Activated CD4-positive, alpha-beta T cell treated with anti-CD3 and anti-CD28 coated beads, Interleukin-2, amount 10 ng/mL, durations not matched to agents 24 days and 14 days (primary cell): ENCODE measurements at regions not wholly inside any gene's neighbourhood (a gene's known extent, or its start where the extent isn't known, plus 50 kb on each side); places are given as distances from the start of the nearest gene placed in this dataset.
A peak's percentile ranks its signal among the peaks of the same experiment; 100 is the strongest.
"Not testable (repeated sequence)": the region's sequence is repeated elsewhere in the genome, so short reads cannot be mapped to it uniquely, and the experiment has no call there.

Source experiments
- DNase-seq: peaks from one replicate; pipeline ENCODE4 v3.0.0; 2022
- H3K27ac Mint-ChIP-seq: one replicate; pipeline ENCODE4 v1.8.0; 2022; ENCODE audit warnings: mild to moderate bottlenecking, mixed read lengths
- H3K27me3 Mint-ChIP-seq: one replicate; pipeline ENCODE4 v1.8.0; 2022; ENCODE audit warnings: mixed read lengths
- H3K36me3 Mint-ChIP-seq: one replicate; pipeline ENCODE4 v1.8.0; 2022; ENCODE audit warnings: low read depth, mild to moderate bottlenecking, mixed read lengths
- H3K4me1 Mint-ChIP-seq: one replicate; pipeline ENCODE4 v1.8.0; 2021; ENCODE audit warnings: mixed read lengths
- H3K4me3 Mint-ChIP-seq: one replicate; pipeline ENCODE4 v1.8.0; 2022; ENCODE audit warnings: mild to moderate bottlenecking, moderate library complexity, mixed read lengths
- H3K9me3 Mint-ChIP-seq: one replicate; pipeline ENCODE4 v1.8.0; 2021; ENCODE audit warnings: mixed read lengths
- intact Hi-C: fragments of 100-400 bp; cut with micrococcal nuclease; formaldehyde crosslinking; loops from one replicate; pipeline ENCODE4 v1.15.1; 2023

GRCh38 chr3:102360183-102360860, 74.5 kb upstream of the ZPLD1 start:
- Mint-ChIP-seq H3K36me3 (no peaks in the 10 kb centered on the region), H3K27me3 (peaks cover 2% of the 10 kb centered on the region), H3K4me1 (no peaks in the 10 kb centered on the region), H3K9me3 (no peaks in the 10 kb centered on the region), H3K27ac (no peak overlapping the region), H3K4me3 (no peak overlapping the region)
- no peak for DNase-seq
- intact Hi-C loops = no loop called here

DNA sequence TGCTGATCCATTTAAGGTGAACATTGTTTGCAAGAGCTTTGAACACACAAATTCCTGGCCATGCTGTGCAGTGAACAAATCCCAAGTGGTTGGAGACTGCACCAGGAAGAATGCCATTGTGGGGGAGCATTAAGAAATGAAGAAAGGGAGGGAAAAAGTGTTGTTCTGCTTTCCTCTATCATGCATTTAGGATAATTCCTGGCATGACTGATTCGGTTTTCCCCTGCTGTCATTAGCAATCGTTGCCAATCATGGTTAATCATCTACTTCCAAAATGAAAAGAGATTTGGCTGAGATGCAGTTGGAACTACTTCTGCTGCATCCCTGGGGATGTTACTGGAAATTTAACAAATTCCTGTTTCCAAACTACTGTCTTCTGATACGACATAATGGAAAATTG, 73.7 kb upstream of the ZPLD1 start:
- DNase-seq = no peak
- H3K4me1 Mint-ChIP-seq = no peaks in the 10 kb centered on the region
- no peak overlapping the region for H3K4me3 Mint-ChIP-seq
- no peak overlapping the region for H3K27ac Mint-ChIP-seq
- H3K9me3 Mint-ChIP-seq = no peaks in the 10 kb centered on the region
- intact Hi-C loops = no loop called here
- H3K36me3 Mint-ChIP-seq = no peaks in the 10 kb centered on the region
- no peaks in the 10 kb centered on the region for H3K27me3 Mint-ChIP-seq

GRCh38 chr3:102366116-102366515, 68.7 kb upstream of the ZPLD1 start:
- H3K4me3 Mint-ChIP-seq, intact Hi-C loops, H3K36me3 Mint-ChIP-seq, H3K9me3 Mint-ChIP-seq, H3K27me3 Mint-ChIP-seq, DNase-seq, H3K27ac Mint-ChIP-seq, H3K4me1 Mint-ChIP-seq: not testable (repeated sequence)

DNA sequence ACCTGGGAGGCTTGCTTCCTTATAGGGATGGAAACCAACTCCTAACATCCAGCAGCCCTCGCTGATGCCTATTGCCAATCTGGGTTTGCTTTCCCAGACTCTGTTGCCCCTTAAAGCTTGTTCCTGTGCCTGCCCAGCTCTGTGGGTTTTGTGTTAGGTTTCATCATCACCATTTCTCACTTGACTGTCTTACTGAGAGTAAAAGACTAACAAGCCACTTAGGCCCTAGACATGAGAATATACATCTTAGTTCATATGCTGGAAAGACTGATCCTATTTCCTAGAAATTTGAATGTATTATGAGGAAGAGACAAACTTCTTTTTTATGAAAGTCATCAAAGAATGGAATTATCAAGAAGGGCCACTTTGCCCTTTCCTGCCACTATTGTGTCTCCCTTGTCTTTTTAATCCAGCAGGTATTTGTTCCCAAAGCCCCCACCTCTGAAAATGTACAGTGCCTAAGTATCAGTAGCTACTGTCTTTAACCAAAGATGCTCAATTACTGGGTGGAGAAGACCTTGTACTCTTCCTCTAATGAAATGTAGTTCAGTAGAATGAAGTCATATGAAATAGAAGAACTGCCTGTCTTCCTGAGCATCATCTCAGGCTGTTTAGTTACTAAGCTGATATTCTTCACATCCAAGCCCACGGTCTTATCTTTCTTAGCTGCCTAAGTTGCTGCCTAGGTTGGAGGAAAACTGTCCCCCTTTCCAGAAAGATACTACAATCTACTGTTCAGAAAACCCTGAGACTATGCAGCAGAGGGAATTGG, 59.8 kb upstream of the ZPLD1 start:
- H3K27ac Mint-ChIP-seq = no peak overlapping the region

DNA sequence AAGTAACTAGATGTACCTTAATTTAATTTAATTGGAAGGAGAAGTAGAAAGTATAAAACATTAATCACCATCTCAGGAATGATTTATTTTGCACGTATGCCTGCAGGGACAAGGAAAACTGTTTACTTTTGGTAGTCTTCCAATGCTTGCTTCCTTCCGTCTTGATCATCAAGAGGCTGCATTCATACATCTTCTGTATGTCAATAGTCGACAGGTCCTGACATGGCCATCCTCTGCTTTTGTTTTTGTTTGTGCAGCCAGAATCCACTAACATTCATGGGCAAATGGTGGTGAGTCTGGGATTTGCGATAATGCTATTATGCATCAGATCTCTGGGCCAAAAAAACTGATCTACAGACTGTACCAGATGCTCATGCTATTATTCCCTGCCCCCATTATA, 56.6 kb upstream of the ZPLD1 start:
- DNase-seq = no peak
- no peak overlapping the region for H3K27ac Mint-ChIP-seq
- H3K36me3 Mint-ChIP-seq = no peaks in the 10 kb centered on the region
- intact Hi-C loops = loop anchor here (10.0 kb wide), 1 partner anchor 573 kb away; no protein-coding TSS in a partner anchor
- no peaks in the 10 kb centered on the region for H3K4me1 Mint-ChIP-seq
- H3K4me3 Mint-ChIP-seq = no peak overlapping the region
- no peaks in the 10 kb centered on the region for H3K9me3 Mint-ChIP-seq
- peaks cover 2% of the 10 kb centered on the region for H3K27me3 Mint-ChIP-seq

More for the DNA sequence above, 59.8 kb upstream of the ZPLD1 start:
- Mint-ChIP-seq H3K4me3 (no peak overlapping the region), H3K36me3 (no peaks in the 10 kb centered on the region), H3K4me1 (no peaks in the 10 kb centered on the region), H3K27me3 (no peaks in the 10 kb centered on the region), H3K9me3 (no peaks in the 10 kb centered on the region)
- intact Hi-C loops = loop anchor here (10.0 kb wide), 1 partner anchor 570 kb away; no protein-coding TSS in a partner anchor
- DNase-seq = peak; percentile 56

GRCh38 chr3:102382201-102382600, 52.6 kb upstream of the ZPLD1 start:
- H3K27me3 Mint-ChIP-seq, intact Hi-C loops, H3K9me3 Mint-ChIP-seq, H3K27ac Mint-ChIP-seq, H3K36me3 Mint-ChIP-seq, H3K4me1 Mint-ChIP-seq, H3K4me3 Mint-ChIP-seq, DNase-seq: not testable (repeated sequence)
